HepG2 (cell line): ENCODE measurements at regions not wholly inside any gene's neighbourhood (a gene's known extent, or its start where the extent isn't known, plus 50 kb on each side); places are given as distances from the start of the nearest gene placed in this dataset.

Experiments
- AGO1 ChIP-seq: fragments of 200-400 bp; formaldehyde crosslinking; IDR thresholded peaks from 2 replicates; pipeline ENCODE4 v1.6.1; 2017; ENCODE audit warnings: mild to moderate bottlenecking, low read depth, low read length, moderate library complexity; ENCODE audit not compliant: poor library complexity, severe bottlenecking
- AGO2 ChIP-seq: fragments of 200-400 bp; formaldehyde crosslinking; optimal IDR thresholded peaks from 2 replicates; pipeline ENCODE3; 2017; ENCODE audit warnings: mild to moderate bottlenecking, low read depth, low read length, moderate library complexity
- ATF7-NPFF ChIP-seq: sonication (generic); formaldehyde crosslinking; IDR thresholded peaks from 2 replicates; pipeline ENCODE4 v1.8.1; 2023; ENCODE audit warnings: mild to moderate bottlenecking, low read depth, missing genetic modification reagents, moderate library complexity
- CREB1 ChIP-seq, 2 experiments: fragments of 450-650 bp in 1 of 2; IDR thresholded peaks; 2 replicates each; pipeline ENCODE4 v1.6.1; 2016 to 2017; ENCODE audit warnings: control low read depth in 1 of 2, mild to moderate bottlenecking in 1 of 2, missing compliant biosample characterization in 1 of 2, missing genetic modification characterization in 1 of 2
- FOXM1 ChIP-seq: sonication (generic); formaldehyde crosslinking; IDR thresholded peaks from 2 replicates; pipeline ENCODE4 v1.5.0; 2020; ENCODE audit warnings: missing genetic modification reagents
- GFI1 ChIP-seq: sonication (generic); formaldehyde crosslinking; IDR thresholded peaks from 2 replicates; pipeline ENCODE4 v1.5.0; 2020; ENCODE audit warnings: missing genetic modification reagents, mild to moderate bottlenecking, borderline replicate concordance
- GRHL1 ChIP-seq: sonication (generic); formaldehyde crosslinking; conservative IDR thresholded peaks from 2 replicates; pipeline ENCODE4 v1.8.0; 2022; ENCODE audit warnings: missing genetic modification reagents
- MAF1 ChIP-seq: sonication (generic); formaldehyde crosslinking; IDR thresholded peaks from 2 replicates; pipeline ENCODE4 v1.5.0; 2020; ENCODE audit warnings: missing genetic modification reagents, borderline replicate concordance
- MAX ChIP-seq: IDR thresholded peaks from 2 replicates; pipeline ENCODE4 v1.6.1; 2012; ENCODE audit warnings: inconsistent platforms
- MED1 ChIP-seq: sonication (generic); formaldehyde crosslinking; IDR thresholded peaks from 2 replicates; pipeline ENCODE4 v1.4.0; 2020; ENCODE audit warnings: missing genetic modification reagents
- MED8 ChIP-seq: sonication (generic); formaldehyde crosslinking; IDR thresholded peaks from 2 replicates; pipeline ENCODE4 v1.8.1; 2023; ENCODE audit warnings: mild to moderate bottlenecking, missing genetic modification reagents; ENCODE audit not compliant: insufficient replicate concordance
- NCOA1 ChIP-seq: sonication (generic); formaldehyde crosslinking; IDR thresholded peaks from 2 replicates; pipeline ENCODE4 v1.9.0; 2021; ENCODE audit warnings: missing genetic modification reagents
- NFATC3 ChIP-seq: sonication (generic); formaldehyde crosslinking; IDR thresholded peaks from 2 replicates; pipeline ENCODE4 v1.5.1; 2020; ENCODE audit warnings: mild to moderate bottlenecking, missing genetic modification reagents
- NFYB ChIP-seq: sonication (generic); formaldehyde crosslinking; IDR thresholded peaks from 2 replicates; pipeline ENCODE4 v1.4.0; 2020; ENCODE audit warnings: missing genetic modification reagents
- PHB2 ChIP-seq: fragments of 450-650 bp; IDR thresholded peaks from 2 replicates; pipeline ENCODE4 v1.6.1; 2018; ENCODE audit not compliant: partially characterized antibody
- RBFOX2 ChIP-seq: fragments of 200-400 bp; formaldehyde crosslinking; IDR thresholded peaks from 2 replicates; pipeline ENCODE4 v1.6.1; 2017; ENCODE audit warnings: low read depth, mild to moderate bottlenecking, low read length
- SOX6 ChIP-seq, 2 experiments: fragments of 450-650 bp in 1 of 2; sonication (generic) in 1 of 2; formaldehyde crosslinking in 1 of 2; IDR thresholded peaks; 2 replicates each; pipeline versions ENCODE4 v1.4.0 to v1.6.1; 2017 to 2020; ENCODE audit warnings: antibody characterized with exemption in 1 of 2, mild to moderate bottlenecking in 1 of 2, missing genetic modification reagents in 1 of 2
- SP1 ChIP-seq, 2 experiments: fragments of 450-650 bp in 1 of 2; sonication (generic) in 1 of 2; formaldehyde crosslinking in 1 of 2; IDR thresholded peaks; 2 replicates each; pipeline versions ENCODE4 v1.4.0 to v1.6.1; 2016 to 2020; ENCODE audit warnings: missing genetic modification reagents in 1 of 2
- WIZ ChIP-seq: sonication (generic); formaldehyde crosslinking; IDR thresholded peaks from 2 replicates; pipeline ENCODE4 v1.5.1; 2020; ENCODE audit warnings: mild to moderate bottlenecking, missing genetic modification reagents
- ZBTB1 ChIP-seq: sonication (generic); formaldehyde crosslinking; IDR thresholded peaks from 2 replicates; pipeline ENCODE4 v1.4.0; 2020; ENCODE audit warnings: missing genetic modification reagents, borderline replicate concordance
- ZFY ChIP-seq: sonication (generic); formaldehyde crosslinking; IDR thresholded peaks from 2 replicates; pipeline ENCODE4 v1.4.0; 2020; ENCODE audit warnings: missing genetic modification reagents
- ZKSCAN1 ChIP-seq: fragments of 150-350 bp; IDR thresholded peaks from 2 replicates; pipeline ENCODE4 v1.6.1; 2014; ENCODE audit warnings: low read length
- ZNF160 ChIP-seq: sonication (generic); formaldehyde crosslinking; IDR thresholded peaks from 2 replicates; pipeline ENCODE4 v1.8.0; 2022; ENCODE audit warnings: mild to moderate bottlenecking, inconsistent platforms, missing genetic modification reagents
- ZNF207 ChIP-seq: fragments of 450-650 bp; IDR thresholded peaks from 2 replicates; pipeline ENCODE4 v1.6.1; 2016; ENCODE audit warnings: antibody characterized with exemption, borderline replicate concordance
- ZNF34 ChIP-seq: sonication (generic); formaldehyde crosslinking; IDR thresholded peaks from 2 replicates; pipeline ENCODE4 v1.4.0; 2020; ENCODE audit warnings: mild to moderate bottlenecking, missing genetic modification reagents, borderline replicate concordance
- ZNF550 ChIP-seq: sonication (generic); formaldehyde crosslinking; IDR thresholded peaks from 2 replicates; pipeline ENCODE4 v1.4.0; 2020; ENCODE audit warnings: mild to moderate bottlenecking, missing genetic modification reagents, borderline replicate concordance
- ZNF567 ChIP-seq: sonication (generic); formaldehyde crosslinking; IDR thresholded peaks from 2 replicates; pipeline ENCODE4 v1.8.1; 2023; ENCODE audit warnings: mild to moderate bottlenecking, missing genetic modification reagents, borderline replicate concordance
- ZNF569 ChIP-seq: sonication (generic); formaldehyde crosslinking; IDR thresholded peaks from 2 replicates; pipeline ENCODE4 v1.5.0; 2020; ENCODE audit warnings: mild to moderate bottlenecking, missing genetic modification reagents, moderate library complexity, borderline replicate concordance
- ZNF775 ChIP-seq: sonication (generic); formaldehyde crosslinking; IDR thresholded peaks from 2 replicates; pipeline ENCODE4 v1.4.0; 2020; ENCODE audit warnings: missing genetic modification reagents, mild to moderate bottlenecking, moderate library complexity, borderline replicate concordance
- ZNF841 ChIP-seq: sonication (generic); formaldehyde crosslinking; IDR thresholded peaks from 2 replicates; pipeline ENCODE4 v1.8.1; 2023; ENCODE audit warnings: missing genetic modification reagents, borderline replicate concordance

- TF ChIP-seq FOXM1 (CRISPR knock-in tag): no peak
- no peak for TF ChIP-seq ZNF775 (CRISPR knock-in tag)
- TF ChIP-seq NCOA1 (CRISPR knock-in tag): peak; percentile 99
- peak; percentile 6 for TF ChIP-seq AGO2
- TF ChIP-seq ZNF550 (CRISPR knock-in tag): peak; percentile 79; the same call in 1 of the 2 replicates
- no peak for TF ChIP-seq PHB2
- peak; percentile 99 for TF ChIP-seq MED8 (CRISPR knock-in tag)
- peak; percentile 74 for TF ChIP-seq ZFY (CRISPR knock-in tag)
- no peak for TF ChIP-seq ZNF569 (CRISPR knock-in tag)
- TF ChIP-seq AGO1: peak; percentile 86
- peak; percentile 96 for TF ChIP-seq ATF7-NPFF
- TF ChIP-seq RBFOX2: peak; percentile 86
- peak; percentile 75; the same call in 1 of the 2 replicates for TF ChIP-seq WIZ (CRISPR knock-in tag)
- TF ChIP-seq MAF1: no peak
- peak; percentile 94 for TF ChIP-seq GFI1 (CRISPR knock-in tag)
- no peak for TF ChIP-seq ZBTB1 (CRISPR knock-in tag)
- TF ChIP-seq MAX: peak; percentile 89
- TF ChIP-seq MED1 (CRISPR knock-in tag): peak; percentile 100
- peak; percentile 98 for TF ChIP-seq ZKSCAN1
- TF ChIP-seq ZNF207: no peak
- 0 out of 2 replicates have a peak, but pooled peaks have one; percentile 67 for TF ChIP-seq ZNF160 (CRISPR knock-in tag)
- TF ChIP-seq CREB1 (IDR thresholded peaks at IDR 0.05): peak; percentile 69
- TF ChIP-seq CREB1 (CRISPR knock-in tag; IDR thresholded peaks at IDR 0.05): peak; percentile 89; the same call in 1 of the 2 replicates
- peak; percentile 34; the same call in 1 of the 2 replicates for TF ChIP-seq NFYB
- no peak for TF ChIP-seq NFATC3 (CRISPR knock-in tag)
- no peak; the same call in 1 of the 2 replicates for TF ChIP-seq ZNF841 (CRISPR knock-in tag)
- TF ChIP-seq GRHL1 (CRISPR knock-in tag): no peak
- no peak; the same call in 1 of the 2 replicates for TF ChIP-seq ZNF567
- TF ChIP-seq ZNF34: peak; percentile 100
- no peak for TF ChIP-seq SP1 (IDR thresholded peaks at IDR 0.05)
- peak; percentile 94 for TF ChIP-seq SP1 (CRISPR knock-in tag; IDR thresholded peaks at IDR 0.05)
- TF ChIP-seq SOX6 (IDR thresholded peaks at IDR 0.05): no peak
- peak; percentile 97 for TF ChIP-seq SOX6 (CRISPR knock-in tag; IDR thresholded peaks at IDR 0.05)
Measured at GRCh38 chr20:50398821-50399554, 111.2 kb upstream of the PTPN1 start (continued).
